Mammary epithelial cell (primary cell): ENCODE measurements at regions not wholly inside any gene's neighbourhood (a gene's known extent, or its start where the extent isn't known, plus 50 kb on each side); places are given as distances from the start of the nearest gene placed in this dataset.

Experiments used
- EZH2 ChIP-seq: IDR thresholded peaks from 2 replicates; pipeline ENCODE4 v1.6.1; 2012; ENCODE audit warnings: low read length, inconsistent platforms, borderline replicate concordance
- TF ChIP-seq, protein P1 (sequence below), 2 donors: IDR thresholded peaks in 1 of 2; conservative IDR thresholded peaks in 1 of 2; 2 replicates each; pipeline ENCODE4 v1.5.1; 2011 to 2012; ENCODE audit warnings: inconsistent platforms in 2 of 2, low read length in 2 of 2, mild to moderate bottlenecking in 2 of 2, control low read depth in 1 of 2, low read depth in 1 of 2; ENCODE audit not compliant: insufficient read depth in 1 of 2; ENCODE audit errors: extremely low read depth in 1 of 2

DNA sequence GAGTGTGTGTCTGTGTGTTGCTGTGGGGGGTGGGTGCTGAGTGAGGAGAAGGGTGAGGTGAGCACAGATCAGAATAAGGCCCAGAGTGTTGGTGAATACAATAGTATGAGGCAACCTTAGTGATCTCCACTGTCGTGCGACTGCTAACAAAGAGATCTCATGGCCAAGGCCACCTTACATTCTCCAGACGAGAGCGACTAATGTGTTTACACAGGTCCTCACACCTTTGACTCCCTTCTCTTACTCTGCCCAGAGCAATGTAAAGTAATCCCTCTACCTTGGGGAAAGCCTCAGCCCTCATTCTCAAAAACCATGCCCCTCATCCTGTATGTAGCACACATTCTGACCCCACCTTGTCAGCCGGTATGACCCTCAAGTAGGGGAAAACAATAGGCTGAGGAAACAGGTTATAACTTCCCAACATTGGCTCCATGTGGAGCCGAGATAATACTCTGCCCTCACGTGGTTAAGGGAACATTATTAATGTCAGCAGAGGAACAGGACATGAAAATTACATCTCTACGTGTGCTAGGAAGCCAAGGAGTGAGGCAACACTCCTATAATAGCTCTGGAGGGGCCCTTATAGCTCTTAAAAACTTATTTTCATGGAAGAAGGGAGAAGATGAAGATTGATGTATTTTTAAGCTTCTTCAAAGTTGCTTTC lies 323.0 kb upstream of the NT5C1B start:
- TF ChIP-seq, protein P1, sequence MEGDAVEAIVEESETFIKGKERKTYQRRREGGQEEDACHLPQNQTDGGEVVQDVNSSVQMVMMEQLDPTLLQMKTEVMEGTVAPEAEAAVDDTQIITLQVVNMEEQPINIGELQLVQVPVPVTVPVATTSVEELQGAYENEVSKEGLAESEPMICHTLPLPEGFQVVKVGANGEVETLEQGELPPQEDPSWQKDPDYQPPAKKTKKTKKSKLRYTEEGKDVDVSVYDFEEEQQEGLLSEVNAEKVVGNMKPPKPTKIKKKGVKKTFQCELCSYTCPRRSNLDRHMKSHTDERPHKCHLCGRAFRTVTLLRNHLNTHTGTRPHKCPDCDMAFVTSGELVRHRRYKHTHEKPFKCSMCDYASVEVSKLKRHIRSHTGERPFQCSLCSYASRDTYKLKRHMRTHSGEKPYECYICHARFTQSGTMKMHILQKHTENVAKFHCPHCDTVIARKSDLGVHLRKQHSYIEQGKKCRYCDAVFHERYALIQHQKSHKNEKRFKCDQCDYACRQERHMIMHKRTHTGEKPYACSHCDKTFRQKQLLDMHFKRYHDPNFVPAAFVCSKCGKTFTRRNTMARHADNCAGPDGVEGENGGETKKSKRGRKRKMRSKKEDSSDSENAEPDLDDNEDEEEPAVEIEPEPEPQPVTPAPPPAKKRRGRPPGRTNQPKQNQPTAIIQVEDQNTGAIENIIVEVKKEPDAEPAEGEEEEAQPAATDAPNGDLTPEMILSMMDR (conservative IDR thresholded peaks at IDR 0.05 in 1 of 2, IDR thresholded peaks at IDR 0.05 in 1 of 2; ENCODE audit: extremely low read depth in 1 of 2, insufficient read depth in 1 of 2, low read depth in 1 of 2, low read length in 2 of 2) = no peak
- TF ChIP-seq EZH2 = no peak
